ENCODE measurements at regions not wholly inside any gene's neighbourhood (a gene's known extent, or its start where the extent isn't known, plus 50 kb on each side); places are given as distances from the start of the nearest gene placed in this dataset.

DNA sequence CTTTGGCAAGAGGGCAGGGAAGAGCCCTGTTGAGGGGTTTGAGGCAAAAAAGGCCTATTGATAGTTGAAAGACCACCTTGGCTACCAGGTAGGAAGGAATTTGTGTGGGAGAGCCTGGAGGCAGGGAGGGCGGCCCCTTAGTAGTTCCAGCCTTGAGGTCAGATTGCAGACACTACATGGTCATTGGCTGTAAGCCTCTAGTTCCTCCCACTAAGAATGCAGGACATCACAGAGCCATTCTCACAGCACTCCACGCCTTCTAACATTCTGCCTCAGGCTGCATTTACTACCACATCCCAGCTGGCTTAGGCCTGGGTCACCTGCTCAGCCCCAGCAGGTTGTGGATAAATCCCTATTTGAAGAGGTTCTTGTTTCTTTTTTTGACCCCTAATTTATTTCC, 91.0 kb upstream of the SNX9 start:
- no peaks in the 10 kb centered on the region for H3K36me3 ChIP-seq (replicated peaks in 1 of 2; ENCODE audit: control extremely low read depth in 1 of 2, control insufficient read depth in 1 of 2, extremely low read depth in 1 of 2, insufficient read depth in 2 of 2, low read length in 1 of 2)
- no peaks in the 10 kb centered on the region for H3K27me3 ChIP-seq (replicated peaks in 1 of 4; ENCODE audit: control extremely low read depth in 1 of 4, control insufficient read depth in 3 of 4, insufficient read depth in 4 of 4, low read length in 3 of 4)
- no peaks in the 10 kb centered on the region for H3K27me3 Mint-ChIP-seq
- no peak overlapping the region for H2AFZ ChIP-seq (ENCODE audit: insufficient read depth, low read depth, low read length, poor library complexity, severe bottlenecking)
- H3K79me2 ChIP-seq (ENCODE audit: control insufficient read depth, insufficient read depth, low read length): no peaks in the 10 kb centered on the region
- no peaks in the 10 kb centered on the region for H3K9me3 Mint-ChIP-seq (ENCODE audit: insufficient read depth)
- H4K20me1 ChIP-seq (ENCODE audit: control insufficient read depth, insufficient read depth, low read length, poor library complexity, severe bottlenecking): no peaks in the 10 kb centered on the region
- H3K4me3 ChIP-seq (ENCODE audit: control extremely low read depth in 1 of 5, extremely low read depth in 1 of 5, insufficient read depth in 1 of 5, low read depth in 2 of 5, low read length in 4 of 5): no peak overlapping the region
- ChIA-PET POLR2A (no interaction called here), CTCF (interaction anchor here (1.2 kb wide), 1 partner anchor 25 kb away, joined by 4 read pairs; no protein-coding TSS in a partner anchor)
- H3K4me1 Mint-ChIP-seq: no peaks in the 10 kb centered on the region
- 100% methylated on average over 1 of the region's 2 CpGs for WGBS (ENCODE audit: insufficient coverage)
- H3K4me2 ChIP-seq (replicated peaks; ENCODE audit: low read depth, low read length, poor library complexity, severe bottlenecking): no peak overlapping the region
- H3K9ac ChIP-seq (ENCODE audit: low read length): no peak overlapping the region
- no peak overlapping the region for H3K4me3 Mint-ChIP-seq
- DNase-seq: no peak
- no peaks in the 10 kb centered on the region for H3K4me1 ChIP-seq (ENCODE audit: control insufficient read depth in 2 of 2, insufficient read depth in 2 of 2, low read length in 2 of 2)
- no peak overlapping the region for H3K27ac Mint-ChIP-seq
- H3K27ac ChIP-seq (ENCODE audit: low read length in 2 of 2): no peak overlapping the region
- ATAC-seq (ENCODE audit: low read depth): no peak
- intact Hi-C loops (cut with micrococcal nuclease): no loop called here
- no peaks in the 10 kb centered on the region for H3K9me3 ChIP-seq (ENCODE audit: control extremely low read depth in 1 of 3, control insufficient read depth in 2 of 3, insufficient read depth in 1 of 3, low read length in 2 of 3)
- no peak for TF ChIP-seq EZH2 (IDR thresholded peaks at IDR 0.05; ENCODE audit: borderline replicate concordance, insufficient read depth, low read depth, low read length, poor library complexity, severe bottlenecking)
- TF ChIP-seq, protein P1, sequence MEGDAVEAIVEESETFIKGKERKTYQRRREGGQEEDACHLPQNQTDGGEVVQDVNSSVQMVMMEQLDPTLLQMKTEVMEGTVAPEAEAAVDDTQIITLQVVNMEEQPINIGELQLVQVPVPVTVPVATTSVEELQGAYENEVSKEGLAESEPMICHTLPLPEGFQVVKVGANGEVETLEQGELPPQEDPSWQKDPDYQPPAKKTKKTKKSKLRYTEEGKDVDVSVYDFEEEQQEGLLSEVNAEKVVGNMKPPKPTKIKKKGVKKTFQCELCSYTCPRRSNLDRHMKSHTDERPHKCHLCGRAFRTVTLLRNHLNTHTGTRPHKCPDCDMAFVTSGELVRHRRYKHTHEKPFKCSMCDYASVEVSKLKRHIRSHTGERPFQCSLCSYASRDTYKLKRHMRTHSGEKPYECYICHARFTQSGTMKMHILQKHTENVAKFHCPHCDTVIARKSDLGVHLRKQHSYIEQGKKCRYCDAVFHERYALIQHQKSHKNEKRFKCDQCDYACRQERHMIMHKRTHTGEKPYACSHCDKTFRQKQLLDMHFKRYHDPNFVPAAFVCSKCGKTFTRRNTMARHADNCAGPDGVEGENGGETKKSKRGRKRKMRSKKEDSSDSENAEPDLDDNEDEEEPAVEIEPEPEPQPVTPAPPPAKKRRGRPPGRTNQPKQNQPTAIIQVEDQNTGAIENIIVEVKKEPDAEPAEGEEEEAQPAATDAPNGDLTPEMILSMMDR (IDR thresholded peaks at IDR 0.05): no peak

DNA sequence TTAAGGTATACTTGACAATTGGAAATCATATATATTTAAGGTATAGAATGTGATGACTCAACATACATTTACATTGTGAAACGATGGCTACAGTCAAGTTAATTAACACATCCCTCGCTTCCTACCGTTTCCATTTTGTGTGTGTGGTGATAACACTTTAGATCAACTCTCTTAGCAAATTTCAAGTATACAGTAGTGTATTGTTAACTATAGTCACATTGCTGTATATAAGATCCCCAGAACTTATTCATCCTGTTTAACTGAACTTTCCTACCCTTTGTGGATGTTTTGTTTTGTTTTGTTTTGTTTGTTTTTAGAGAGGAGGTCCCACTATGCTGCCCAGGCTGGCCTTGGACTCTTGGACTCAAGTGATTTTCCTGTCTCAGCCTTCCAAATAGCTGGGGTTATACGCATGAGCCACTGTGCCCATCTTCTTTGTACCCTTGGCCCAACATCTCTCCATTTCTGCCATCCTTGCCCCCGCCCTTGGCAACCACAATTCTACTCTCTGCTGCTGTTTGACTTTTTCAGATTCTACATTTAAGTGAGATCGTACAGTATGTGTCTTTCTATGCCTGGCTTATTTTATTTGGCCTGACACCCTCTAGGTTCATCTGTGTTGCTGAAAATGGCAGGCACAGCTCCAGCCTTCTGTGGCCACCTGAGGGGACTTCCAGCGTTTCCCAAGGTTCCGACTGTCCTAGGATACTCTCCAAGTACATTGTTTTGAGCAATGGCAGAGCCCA, 90.5 kb upstream of the SNX9 start:
- H3K9me3 Mint-ChIP-seq (ENCODE audit: insufficient read depth): peaks cover 1% of the 10 kb centered on the region

More for the DNA sequence above, 90.5 kb upstream of the SNX9 start:
- Histone ChIP-seq H3K4me1 (ENCODE audit: control insufficient read depth in 2 of 2, insufficient read depth in 2 of 2, low read length in 2 of 2) (no peaks in the 10 kb centered on the region), H3K9ac (ENCODE audit: low read length) (no peak overlapping the region), H3K27ac (ENCODE audit: low read length in 2 of 2) (no peak overlapping the region), H3K4me2 (replicated peaks; ENCODE audit: low read depth, low read length, poor library complexity, severe bottlenecking) (no peak overlapping the region), H3K79me2 (ENCODE audit: control insufficient read depth, insufficient read depth, low read length) (no peaks in the 10 kb centered on the region), H3K27me3 (replicated peaks in 1 of 4; ENCODE audit: control extremely low read depth in 1 of 4, control insufficient read depth in 3 of 4, insufficient read depth in 4 of 4, low read length in 3 of 4) (no peaks in the 10 kb centered on the region), H3K36me3 (replicated peaks in 1 of 2; ENCODE audit: control extremely low read depth in 1 of 2, control insufficient read depth in 1 of 2, extremely low read depth in 1 of 2, insufficient read depth in 2 of 2, low read length in 1 of 2) (no peaks in the 10 kb centered on the region), H4K20me1 (ENCODE audit: control insufficient read depth, insufficient read depth, low read length, poor library complexity, severe bottlenecking) (no peaks in the 10 kb centered on the region), H3K4me3 (ENCODE audit: control extremely low read depth in 1 of 5, extremely low read depth in 1 of 5, insufficient read depth in 1 of 5, low read depth in 2 of 5, low read length in 4 of 5) (no peak overlapping the region), H2AFZ (ENCODE audit: insufficient read depth, low read depth, low read length, poor library complexity, severe bottlenecking) (no peak overlapping the region), H3K9me3 (ENCODE audit: control extremely low read depth in 1 of 3, control insufficient read depth in 2 of 3, insufficient read depth in 1 of 3, low read length in 2 of 3) (no peaks in the 10 kb centered on the region)
- H3K27ac Mint-ChIP-seq: no peak overlapping the region
- 97% methylated on average over 4 of the region's 8 CpGs for WGBS (ENCODE audit: insufficient coverage)
- no peaks in the 10 kb centered on the region for H3K4me1 Mint-ChIP-seq
- intact Hi-C loops (cut with micrococcal nuclease): no loop called here
- POLR2A ChIA-PET: interaction anchor here (0.6 kb wide), 1 partner anchor 1010 kb away, joined by 4 read pairs; no protein-coding TSS in a partner anchor
- TF ChIP-seq EZH2 (IDR thresholded peaks at IDR 0.05; ENCODE audit: borderline replicate concordance, insufficient read depth, low read depth, low read length, poor library complexity, severe bottlenecking): no peak
- TF ChIP-seq, protein P1 (IDR thresholded peaks at IDR 0.05): no peak
- DNase-seq: no peak
- no peak overlapping the region for H3K4me3 Mint-ChIP-seq
- ATAC-seq (ENCODE audit: low read depth): no peak
- H3K27me3 Mint-ChIP-seq: peaks cover 2% of the 10 kb centered on the region
- CTCF ChIA-PET: interaction anchor here (1.2 kb wide), 1 partner anchor 25 kb away, joined by 4 read pairs; no protein-coding TSS in a partner anchor

Data from B cell (primary cell).